ENCODE measurements at regions not wholly inside any gene's neighbourhood (a gene's known extent, or its start where the extent isn't known, plus 50 kb on each side); places are given as distances from the start of the nearest gene placed in this dataset.
"Not testable (repeated sequence)": the region's sequence is repeated elsewhere in the genome, so short reads cannot be mapped to it uniquely, and the experiment has no call there.

- no peak for DNase-seq (ENCODE audit: low read depth)
These were observed 332.4 kb downstream of the DMAC1 start for GRCh38 chr9:7467186-7467585.

- DNase-seq (ENCODE audit: low read depth) = no peak
These were observed 337.8 kb downstream of the DMAC1 start for GRCh38 chr9:7461791-7462190.

- DNase-seq (ENCODE audit: low read depth) = no peak
These were observed 342.6 kb downstream of the DMAC1 start for GRCh38 chr9:7456793-7457530.

- no peak for DNase-seq (ENCODE audit: low read depth)
These were observed 343.2 kb downstream of the DMAC1 start for GRCh38 chr9:7456377-7456776.

- DNase-seq (ENCODE audit: low read depth) = no peak
These were observed 345.0 kb downstream of the DMAC1 start for GRCh38 chr9:7454624-7455023.

GRCh38 chr9:7452378-7452777 lies 347.2 kb downstream of the DMAC1 start:
- no peak for DNase-seq (ENCODE audit: low read depth)

- no peak for DNase-seq (ENCODE audit: low read depth)
These were observed 348.5 kb downstream of the DMAC1 start for GRCh38 chr9:7451062-7451461.

- DNase-seq (ENCODE audit: low read depth) = no peak
These were observed 356.0 kb downstream of the DMAC1 start for GRCh38 chr9:7443541-7443940.

- no peak for DNase-seq (ENCODE audit: low read depth)
These were observed 360.1 kb downstream of the DMAC1 start for GRCh38 chr9:7439355-7439995.

- no peak for DNase-seq (ENCODE audit: low read depth)
These were observed 362.8 kb downstream of the DMAC1 start for GRCh38 chr9:7436754-7437153.

GRCh38 chr9:7433508-7434292 lies 365.9 kb downstream of the DMAC1 start:
- DNase-seq (ENCODE audit: low read depth) = no peak

GRCh38 chr9:7432989-7433388 lies 366.6 kb downstream of the DMAC1 start:
- DNase-seq (ENCODE audit: low read depth) = no peak

- not testable (repeated sequence) for DNase-seq (ENCODE audit: low read depth)
These were observed 382.2 kb downstream of the DMAC1 start for GRCh38 chr9:7417397-7417796.

- no peak for DNase-seq (ENCODE audit: low read depth)
These were observed 383.7 kb downstream of the DMAC1 start for GRCh38 chr9:7415836-7416235.

- DNase-seq (ENCODE audit: low read depth) = no peak
These were observed 390.7 kb downstream of the DMAC1 start for GRCh38 chr9:7408845-7409244.

GRCh38 chr9:7407246-7407645 lies 392.3 kb downstream of the DMAC1 start:
- DNase-seq (ENCODE audit: low read depth) = no peak

GRCh38 chr9:7405924-7406604 lies 393.5 kb downstream of the DMAC1 start:
- no peak for DNase-seq (ENCODE audit: low read depth)

GRCh38 chr9:7403839-7404487 lies 395.6 kb downstream of the DMAC1 start:
- no peak for DNase-seq (ENCODE audit: low read depth)

- no peak for DNase-seq (ENCODE audit: low read depth)
These were observed 396.6 kb downstream of the DMAC1 start for GRCh38 chr9:7403028-7403389.

- DNase-seq (ENCODE audit: low read depth) = no peak
These were observed 397.1 kb downstream of the DMAC1 start for GRCh38 chr9:7402334-7403027.

GRCh38 chr9:7401116-7401515 lies 398.5 kb downstream of the DMAC1 start:
- DNase-seq (ENCODE audit: low read depth) = no peak

Measured in activated gamma-delta T cell treated with anti-CD3 and anti-CD28 coated beads, Interleukin-2, amount 50 U/mL, for 16 hours (primary cell).